Fibroblast of lung (primary cell): ENCODE measurements at regions not wholly inside any gene's neighbourhood (a gene's known extent, or its start where the extent isn't known, plus 50 kb on each side); places are given as distances from the start of the nearest gene placed in this dataset.

Source experiments
- DNase-seq, 2 donors: peaks; one replicate each; pipeline versions ENCODE4 v3.0.0 to v3.0.0-alpha.2; 2010; ENCODE audit warnings: low read depth in 2 of 2
- H2AFZ ChIP-seq: 2 replicates; pipeline ENCODE4 v1.5.1; 2012; ENCODE audit warnings: low read length, control low read depth, inconsistent platforms
- H3K27ac ChIP-seq: 2 replicates; pipeline ENCODE4 v1.5.1; 2011; ENCODE audit warnings: low read length, control low read depth; ENCODE audit not compliant: insufficient read depth
- H3K27me3 ChIP-seq: 2 replicates; pipeline ENCODE4 v1.5.1; 2011; ENCODE audit warnings: mild to moderate bottlenecking, low read length; ENCODE audit not compliant: control insufficient read depth, insufficient read depth
- H3K36me3 ChIP-seq: 2 replicates; pipeline ENCODE4 v1.5.1; 2011; ENCODE audit warnings: low read length; ENCODE audit not compliant: control insufficient read depth, insufficient read depth
- H3K4me1 ChIP-seq: 2 replicates; pipeline ENCODE4 v1.5.1; 2011; ENCODE audit warnings: low read length; ENCODE audit not compliant: control insufficient read depth, insufficient read depth; ENCODE audit errors: extremely low read depth
- H3K4me2 ChIP-seq: 2 replicates; pipeline ENCODE4 v1.5.1; 2011; ENCODE audit warnings: low read length, control low read depth; ENCODE audit not compliant: insufficient read depth; ENCODE audit errors: extremely low read depth
- H3K4me3 ChIP-seq, 4 experiments: fragments of 200-600 bp in 1 of 4; sonication (generic) in 1 of 4; replicated peaks in 1 of 4; 2 replicates each; pipeline ENCODE4 v1.5.1; 2011 to 2016; ENCODE audit warnings: low read length in 4 of 4, low read depth in 3 of 4, mild to moderate bottlenecking in 3 of 4, control low read depth in 2 of 4, inconsistent platforms in 1 of 4, mixed read lengths in 1 of 4; ENCODE audit not compliant: insufficient read depth in 1 of 4; ENCODE audit errors: control extremely low read depth in 1 of 4
- H3K79me2 ChIP-seq: 2 replicates; pipeline ENCODE4 v1.5.1; 2012; ENCODE audit warnings: mild to moderate bottlenecking, low read length, inconsistent platforms; ENCODE audit not compliant: control insufficient read depth, insufficient read depth
- H3K9ac ChIP-seq: 2 replicates; pipeline ENCODE4 v1.5.1; 2011; ENCODE audit warnings: mild to moderate bottlenecking, low read length, control low read depth; ENCODE audit not compliant: insufficient read depth
- H3K9me3 ChIP-seq: 2 replicates; pipeline ENCODE4 v1.5.1; 2012; ENCODE audit warnings: low read depth, low read length; ENCODE audit not compliant: control insufficient read depth, insufficient read depth
- H4K20me1 ChIP-seq: 2 replicates; pipeline ENCODE4 v1.5.1; 2011; ENCODE audit warnings: low read length; ENCODE audit not compliant: control insufficient read depth, insufficient read depth; ENCODE audit errors: extremely low read depth
- CTCF ChIP-seq, 2 donors: IDR thresholded peaks in 1 of 2; conservative IDR thresholded peaks in 1 of 2; 1 replicate in 1 of 2; 2 replicates in 1 of 2; pipeline ENCODE4 v1.5.1; 2011 to 2012; ENCODE audit warnings: low read length in 2 of 2, control low read depth in 1 of 2, inconsistent platforms in 1 of 2, low read depth in 1 of 2, mild to moderate bottlenecking in 1 of 2
- EZH2 ChIP-seq: IDR thresholded peaks from 2 replicates; pipeline ENCODE4 v1.5.1; 2012; ENCODE audit warnings: low read length, control low read depth, mild to moderate bottlenecking; ENCODE audit errors: missing control alignments

- H3K9me3 ChIP-seq, result no peaks in the 10 kb centered on the region
- H3K27ac ChIP-seq, result no peak overlapping the region
- no peak overlapping the region for H3K4me2 ChIP-seq
- H3K36me3 ChIP-seq, result no peaks in the 10 kb centered on the region
- TF ChIP-seq CTCF (conservative IDR thresholded peaks at IDR 0.05 in 1 of 2, IDR thresholded peaks at IDR 0.05 in 1 of 2; ENCODE audit: low read depth in 1 of 2, low read length in 2 of 2) (no peak), EZH2 (no peak)
- H3K4me1 ChIP-seq, result no peaks in the 10 kb centered on the region
- H4K20me1 ChIP-seq, result no peaks in the 10 kb centered on the region
- no peaks in the 10 kb centered on the region for H3K27me3 ChIP-seq
- H3K4me3 ChIP-seq, result no peak overlapping the region
- H3K9ac ChIP-seq, result no peak overlapping the region
- no peak for DNase-seq
- no peaks in the 10 kb centered on the region for H3K79me2 ChIP-seq
- H2AFZ ChIP-seq, result no peak overlapping the region
Observed at GRCh38 chr15:23514484-23514883, 51.0 kb upstream of the MKRN3 start.

GRCh38 chr15:23506762-23507161 is 58.7 kb upstream of the MKRN3 start:
- H3K9me3 ChIP-seq, result no peaks in the 10 kb centered on the region
- H2AFZ ChIP-seq, result no peak overlapping the region
- no peaks in the 10 kb centered on the region for H3K79me2 ChIP-seq
- H3K36me3 ChIP-seq, result no peaks in the 10 kb centered on the region
- no peak for DNase-seq
- no peaks in the 10 kb centered on the region for H4K20me1 ChIP-seq
- no peaks in the 10 kb centered on the region for H3K27me3 ChIP-seq
- no peaks in the 10 kb centered on the region for H3K4me1 ChIP-seq
- no peak for TF ChIP-seq EZH2
- no peak for TF ChIP-seq CTCF (conservative IDR thresholded peaks at IDR 0.05 in 1 of 2, IDR thresholded peaks at IDR 0.05 in 1 of 2; ENCODE audit: low read depth in 1 of 2, low read length in 2 of 2)
- H3K27ac ChIP-seq, result no peak overlapping the region
- no peak overlapping the region for H3K9ac ChIP-seq
- H3K4me2 ChIP-seq, result no peak overlapping the region
- no peak overlapping the region for H3K4me3 ChIP-seq

GRCh38 chr15:23503980-23504379 is 56.9 kb upstream of the GOLGA6L2 start:
- no peak overlapping the region for H3K4me2 ChIP-seq
- no peaks in the 10 kb centered on the region for H3K36me3 ChIP-seq
- no peak overlapping the region for H3K4me3 ChIP-seq
- no peak for TF ChIP-seq EZH2
- TF ChIP-seq CTCF (conservative IDR thresholded peaks at IDR 0.05 in 1 of 2, IDR thresholded peaks at IDR 0.05 in 1 of 2; ENCODE audit: low read depth in 1 of 2, low read length in 2 of 2), result no peak
- no peaks in the 10 kb centered on the region for H3K79me2 ChIP-seq
- no peak overlapping the region for H3K9ac ChIP-seq
- H3K27ac ChIP-seq, result no peak overlapping the region
- no peak overlapping the region for H2AFZ ChIP-seq
- no peak for DNase-seq
- H3K9me3 ChIP-seq, result no peaks in the 10 kb centered on the region
- no peaks in the 10 kb centered on the region for H3K4me1 ChIP-seq
- no peaks in the 10 kb centered on the region for H4K20me1 ChIP-seq
- no peaks in the 10 kb centered on the region for H3K27me3 ChIP-seq
